ENCODE measurements at regions not wholly inside any gene's neighbourhood (a gene's known extent, or its start where the extent isn't known, plus 50 kb on each side); places are given as distances from the start of the nearest gene placed in this dataset.
"Not testable (repeated sequence)": the region's sequence is repeated elsewhere in the genome, so short reads cannot be mapped to it uniquely, and the experiment has no call there.

GRCh38 chr16:16945207-16945606 is 525.6 kb downstream of the XYLT1 start:
- peaks cover 23% of the 10 kb centered on the region for H3K4me1 ChIP-seq (ENCODE audit: insufficient read depth, low read length)
- H3K27me3 ChIP-seq (ENCODE audit: insufficient read depth, low read length) = no peaks in the 10 kb centered on the region
- no peaks in the 10 kb centered on the region for H3K9me3 ChIP-seq (ENCODE audit: insufficient read depth, low read depth, low read length)
- no peaks in the 10 kb centered on the region for H3K36me3 ChIP-seq (ENCODE audit: insufficient read depth, low read length)
- H3K27ac ChIP-seq (ENCODE audit: low read depth, low read length) = no peak overlapping the region
- WGBS = 97% methylated on average over 1 of the region's 1 CpG
- H3K9ac ChIP-seq (ENCODE audit: low read depth, low read length) = no peak overlapping the region
- H3K4me3 ChIP-seq (ENCODE audit: low read length) = no peak overlapping the region

- WGBS = 82% methylated on average over 2 of the region's 2 CpGs
- Histone ChIP-seq H3K27ac (ENCODE audit: low read depth, low read length) (no peak overlapping the region), H3K4me1 (ENCODE audit: insufficient read depth, low read length) (no peaks in the 10 kb centered on the region)
Measured at GRCh38 chr16:16956376-16956775, 514.4 kb downstream of the XYLT1 start.

GRCh38 chr16:16960785-16961184 is 510.0 kb downstream of the XYLT1 start:
- H3K9me3 ChIP-seq (ENCODE audit: insufficient read depth, low read depth, low read length) = no peaks in the 10 kb centered on the region
- H3K36me3 ChIP-seq (ENCODE audit: insufficient read depth, low read length) = no peaks in the 10 kb centered on the region
- no peak overlapping the region for H3K27ac ChIP-seq (ENCODE audit: low read depth, low read length)
- H3K9ac ChIP-seq (ENCODE audit: low read depth, low read length) = no peak overlapping the region
- no peaks in the 10 kb centered on the region for H3K27me3 ChIP-seq (ENCODE audit: insufficient read depth, low read length)
- no peak overlapping the region for H3K4me3 ChIP-seq (ENCODE audit: low read length)
- 88% methylated on average over 2 of the region's 2 CpGs for WGBS
- no peaks in the 10 kb centered on the region for H3K4me1 ChIP-seq (ENCODE audit: insufficient read depth, low read length)

More at GRCh38 chr16:16956376-16956775, 514.4 kb downstream of the XYLT1 start:
- no peak overlapping the region for H3K4me3 ChIP-seq (ENCODE audit: low read length)
- H3K9ac ChIP-seq (ENCODE audit: low read depth, low read length) = no peak overlapping the region
- H3K27me3 ChIP-seq (ENCODE audit: insufficient read depth, low read length) = no peaks in the 10 kb centered on the region
- no peaks in the 10 kb centered on the region for H3K36me3 ChIP-seq (ENCODE audit: insufficient read depth, low read length)
- no peaks in the 10 kb centered on the region for H3K9me3 ChIP-seq (ENCODE audit: insufficient read depth, low read depth, low read length)

- H3K9me3 ChIP-seq (ENCODE audit: insufficient read depth, low read depth, low read length) = no peaks in the 10 kb centered on the region
- 100% methylated on average over 2 of the region's 2 CpGs for WGBS
- no peak overlapping the region for H3K4me3 ChIP-seq (ENCODE audit: low read length)
- H3K4me1 ChIP-seq (ENCODE audit: insufficient read depth, low read length) = no peaks in the 10 kb centered on the region
- H3K36me3 ChIP-seq (ENCODE audit: insufficient read depth, low read length) = no peaks in the 10 kb centered on the region
- H3K27ac ChIP-seq (ENCODE audit: low read depth, low read length) = no peak overlapping the region
- no peaks in the 10 kb centered on the region for H3K27me3 ChIP-seq (ENCODE audit: insufficient read depth, low read length)
- no peak overlapping the region for H3K9ac ChIP-seq (ENCODE audit: low read depth, low read length)
Measured at GRCh38 chr16:16966439-16966838, 504.3 kb downstream of the XYLT1 start.

- H3K27ac ChIP-seq (ENCODE audit: low read depth, low read length) = no peak overlapping the region
- H3K27me3 ChIP-seq (ENCODE audit: insufficient read depth, low read length) = no peaks in the 10 kb centered on the region
- no peaks in the 10 kb centered on the region for H3K4me1 ChIP-seq (ENCODE audit: insufficient read depth, low read length)
- H3K4me3 ChIP-seq (ENCODE audit: low read length) = no peak overlapping the region
- no peaks in the 10 kb centered on the region for H3K36me3 ChIP-seq (ENCODE audit: insufficient read depth, low read length)
- no peak overlapping the region for H3K9ac ChIP-seq (ENCODE audit: low read depth, low read length)
- no peaks in the 10 kb centered on the region for H3K9me3 ChIP-seq (ENCODE audit: insufficient read depth, low read depth, low read length)
- WGBS = 100% methylated on average over 1 of the region's 1 CpG
Measured at GRCh38 chr16:16971042-16971441, 499.7 kb downstream of the XYLT1 start.

- Histone ChIP-seq H3K9me3 (ENCODE audit: insufficient read depth, low read depth, low read length) (no peaks in the 10 kb centered on the region), H3K4me3 (ENCODE audit: low read length) (no peak overlapping the region)
- whole genome bisulfite sequencing = 95% methylated on average over 4 of the region's 4 CpGs
Measured at GRCh38 chr16:16972831-16973230, 497.9 kb downstream of the XYLT1 start.

GRCh38 chr16:16973707-16974591 is 496.8 kb downstream of the XYLT1 start:
- H3K4me1 ChIP-seq (ENCODE audit: insufficient read depth, low read length) = no peaks in the 10 kb centered on the region
- no peaks in the 10 kb centered on the region for H3K27me3 ChIP-seq (ENCODE audit: insufficient read depth, low read length)
- H3K9ac ChIP-seq (ENCODE audit: low read depth, low read length) = no peak overlapping the region
- H3K9me3 ChIP-seq (ENCODE audit: insufficient read depth, low read depth, low read length) = no peaks in the 10 kb centered on the region
- 84% methylated on average over 9 of the region's 10 CpGs for WGBS
- no peak overlapping the region for H3K27ac ChIP-seq (ENCODE audit: low read depth, low read length)
- H3K4me3 ChIP-seq (ENCODE audit: low read length) = no peak overlapping the region
- H3K36me3 ChIP-seq (ENCODE audit: insufficient read depth, low read length) = no peaks in the 10 kb centered on the region

More at GRCh38 chr16:16972831-16973230, 497.9 kb downstream of the XYLT1 start:
- Histone ChIP-seq H3K27ac (ENCODE audit: low read depth, low read length) (no peak overlapping the region), H3K4me1 (ENCODE audit: insufficient read depth, low read length) (no peaks in the 10 kb centered on the region), H3K9ac (ENCODE audit: low read depth, low read length) (no peak overlapping the region), H3K36me3 (ENCODE audit: insufficient read depth, low read length) (no peaks in the 10 kb centered on the region), H3K27me3 (ENCODE audit: insufficient read depth, low read length) (no peaks in the 10 kb centered on the region)

- no peak overlapping the region for H3K4me3 ChIP-seq (ENCODE audit: low read length)
- WGBS = 97% methylated on average over 4 of the region's 4 CpGs
- no peaks in the 10 kb centered on the region for H3K9me3 ChIP-seq (ENCODE audit: insufficient read depth, low read depth, low read length)
- no peaks in the 10 kb centered on the region for H3K36me3 ChIP-seq (ENCODE audit: insufficient read depth, low read length)
- H3K27me3 ChIP-seq (ENCODE audit: insufficient read depth, low read length) = no peaks in the 10 kb centered on the region
- no peak overlapping the region for H3K27ac ChIP-seq (ENCODE audit: low read depth, low read length)
- H3K9ac ChIP-seq (ENCODE audit: low read depth, low read length) = no peak overlapping the region
- H3K4me1 ChIP-seq (ENCODE audit: insufficient read depth, low read length) = no peaks in the 10 kb centered on the region
Measured at GRCh38 chr16:16982614-16983013, 488.1 kb downstream of the XYLT1 start.

GRCh38 chr16:16983582-16983981 is 487.2 kb downstream of the XYLT1 start:
- WGBS = 96% methylated on average over 7 of the region's 7 CpGs
- no peak overlapping the region for H3K4me3 ChIP-seq (ENCODE audit: low read length)
- no peaks in the 10 kb centered on the region for H3K9me3 ChIP-seq (ENCODE audit: insufficient read depth, low read depth, low read length)
- no peaks in the 10 kb centered on the region for H3K27me3 ChIP-seq (ENCODE audit: insufficient read depth, low read length)
- no peaks in the 10 kb centered on the region for H3K36me3 ChIP-seq (ENCODE audit: insufficient read depth, low read length)
- H3K27ac ChIP-seq (ENCODE audit: low read depth, low read length) = no peak overlapping the region
- H3K9ac ChIP-seq (ENCODE audit: low read depth, low read length) = no peak overlapping the region
- H3K4me1 ChIP-seq (ENCODE audit: insufficient read depth, low read length) = no peaks in the 10 kb centered on the region

- not testable (repeated sequence) for H3K4me1 ChIP-seq (ENCODE audit: insufficient read depth, low read length); H3K9ac ChIP-seq (ENCODE audit: low read depth, low read length); H3K9me3 ChIP-seq (ENCODE audit: insufficient read depth, low read depth, low read length); H3K27ac ChIP-seq (ENCODE audit: low read depth, low read length); H3K27me3 ChIP-seq (ENCODE audit: insufficient read depth, low read length); H3K36me3 ChIP-seq (ENCODE audit: insufficient read depth, low read length); H3K4me3 ChIP-seq (ENCODE audit: low read length)
- WGBS = 97% methylated on average over 21 of the region's 21 CpGs
Measured at GRCh38 chr16:16984091-16984490, 486.7 kb downstream of the XYLT1 start.

- Histone ChIP-seq H3K4me1 (ENCODE audit: insufficient read depth, low read length) (no peaks in the 10 kb centered on the region), H3K36me3 (ENCODE audit: insufficient read depth, low read length) (no peaks in the 10 kb centered on the region), H3K9ac (ENCODE audit: low read depth, low read length) (no peak overlapping the region), H3K27ac (ENCODE audit: low read depth, low read length) (no peak overlapping the region), H3K9me3 (ENCODE audit: insufficient read depth, low read depth, low read length) (no peaks in the 10 kb centered on the region), H3K4me3 (ENCODE audit: low read length) (no peak overlapping the region), H3K27me3 (ENCODE audit: insufficient read depth, low read length) (no peaks in the 10 kb centered on the region)
- 94% methylated on average over 1 of the region's 1 CpG for WGBS
Measured at GRCh38 chr16:16985707-16986106, 485.1 kb downstream of the XYLT1 start.

Data from HUES64 (cell line).